Activated naive CD4-positive, alpha-beta T cell treated with anti-CD3 and anti-CD28 coated beads, Interleukin-2, amount 10 ng/mL, durations not matched to agents 7 days and 5 days (primary cell): ENCODE measurements at regions not wholly inside any gene's neighbourhood (a gene's known extent, or its start where the extent isn't known, plus 50 kb on each side); places are given as distances from the start of the nearest gene placed in this dataset.

ENCODE experiments used
- CTCF ChIA-PET: fragments of 350-600 bp; sonication (Branson Sonifier 250); formaldehyde crosslinking; loops from one replicate; lab custom pipeline; 2021; ENCODE audit warnings: antibody characterized with exemption; lab: Charles Lee
- DNase-seq: peaks from one replicate; pipeline ENCODE4 v3.0.0-alpha.2; 2020
- H3K27ac Mint-ChIP-seq: one replicate; pipeline ENCODE4 v1.8.0; 2021; ENCODE audit warnings: mild to moderate bottlenecking, moderate library complexity, mixed read lengths
- H3K27me3 Mint-ChIP-seq: one replicate; pipeline ENCODE4 v1.8.0; 2021; ENCODE audit warnings: mild to moderate bottlenecking, mixed read lengths
- H3K36me3 Mint-ChIP-seq: one replicate; pipeline ENCODE4 v1.8.0; 2021; ENCODE audit warnings: mixed read lengths
- H3K4me1 Mint-ChIP-seq: one replicate; pipeline ENCODE4 v1.8.0; 2021; ENCODE audit warnings: mixed read lengths
- H3K4me3 Mint-ChIP-seq: one replicate; pipeline ENCODE4 v1.8.0; 2021; ENCODE audit warnings: mild to moderate bottlenecking, moderate library complexity, mixed read lengths
- H3K9me3 Mint-ChIP-seq: one replicate; pipeline ENCODE4 v1.8.0; 2021; ENCODE audit warnings: mixed read lengths

DNA sequence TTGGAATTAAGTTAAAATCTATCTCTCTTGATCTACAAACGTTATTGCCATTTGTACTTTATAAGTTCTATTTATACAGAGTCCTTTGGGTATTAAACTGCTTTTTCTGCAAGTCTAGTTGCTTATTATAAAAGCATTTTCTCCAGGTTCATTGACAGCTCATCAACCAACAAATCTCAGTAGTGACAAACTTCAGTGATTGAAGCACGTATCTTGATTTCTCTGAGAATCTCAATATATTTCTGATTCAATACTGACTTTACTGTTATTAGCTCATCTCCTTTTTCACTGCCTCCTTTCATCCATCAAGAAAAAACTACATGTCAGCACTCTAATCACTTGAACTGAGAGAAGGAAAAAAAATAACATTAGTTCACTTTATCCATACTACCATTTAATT, 630.2 kb downstream of the ARAP2 start:
- no peak for DNase-seq
- Mint-ChIP-seq H3K27me3 (no peaks in the 10 kb centered on the region), H3K4me3 (no peak overlapping the region), H3K36me3 (no peaks in the 10 kb centered on the region), H3K27ac (no peak overlapping the region), H3K9me3 (peaks cover 2% of the 10 kb centered on the region), H3K4me1 (no peaks in the 10 kb centered on the region)
- CTCF ChIA-PET = no interaction called here

DNA sequence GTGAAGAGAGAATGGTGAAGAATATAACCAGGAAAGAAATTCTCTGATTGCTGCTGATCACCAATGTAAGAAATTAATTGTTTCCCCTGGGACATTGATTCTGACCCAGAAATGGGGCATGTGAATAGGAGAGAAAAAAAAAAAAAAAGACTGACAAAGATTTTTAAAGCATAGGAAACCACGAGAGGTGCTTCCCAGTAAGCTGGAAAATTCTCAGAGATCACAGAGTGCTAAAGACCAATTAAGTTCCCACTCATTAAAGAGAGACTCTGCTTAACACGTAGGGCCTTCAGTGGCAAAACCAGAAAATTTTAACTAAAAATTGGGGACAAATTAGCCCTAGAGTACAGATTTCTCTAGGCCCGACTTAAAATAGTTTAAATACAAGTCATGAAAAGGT, 604.4 kb downstream of the ARAP2 start:
- Mint-ChIP-seq H3K27me3 (no peaks in the 10 kb centered on the region), H3K4me3 (no peak overlapping the region), H3K4me1 (no peaks in the 10 kb centered on the region), H3K36me3 (no peaks in the 10 kb centered on the region), H3K27ac (no peak overlapping the region), H3K9me3 (peaks cover 6% of the 10 kb centered on the region)
- DNase-seq = no peak
- CTCF ChIA-PET = no interaction called here

- no peak for DNase-seq
- Mint-ChIP-seq H3K4me3 (no peak overlapping the region), H3K4me1 (no peaks in the 10 kb centered on the region), H3K27me3 (no peaks in the 10 kb centered on the region), H3K27ac (no peak overlapping the region), H3K9me3 (no peaks in the 10 kb centered on the region), H3K36me3 (no peaks in the 10 kb centered on the region)
- CTCF ChIA-PET = no interaction called here
Observed at GRCh38 chr4:35643661-35644060, 600.7 kb downstream of the ARAP2 start.

GRCh38 chr4:35644591-35644990, 599.7 kb downstream of the ARAP2 start:
- no peaks in the 10 kb centered on the region for H3K9me3 Mint-ChIP-seq
- H3K4me1 Mint-ChIP-seq = no peaks in the 10 kb centered on the region
- no peaks in the 10 kb centered on the region for H3K36me3 Mint-ChIP-seq
- H3K27me3 Mint-ChIP-seq = no peaks in the 10 kb centered on the region
- CTCF ChIA-PET = no interaction called here
- no peak overlapping the region for H3K27ac Mint-ChIP-seq
- H3K4me3 Mint-ChIP-seq = no peak overlapping the region
- DNase-seq = no peak

GRCh38 chr4:35649011-35649410, 595.3 kb downstream of the ARAP2 start:
- no peaks in the 10 kb centered on the region for H3K9me3 Mint-ChIP-seq
- CTCF ChIA-PET = no interaction called here
- no peak overlapping the region for H3K27ac Mint-ChIP-seq
- H3K4me3 Mint-ChIP-seq = no peak overlapping the region
- H3K27me3 Mint-ChIP-seq = no peaks in the 10 kb centered on the region
- H3K36me3 Mint-ChIP-seq = no peaks in the 10 kb centered on the region
- H3K4me1 Mint-ChIP-seq = no peaks in the 10 kb centered on the region
- no peak for DNase-seq

DNA sequence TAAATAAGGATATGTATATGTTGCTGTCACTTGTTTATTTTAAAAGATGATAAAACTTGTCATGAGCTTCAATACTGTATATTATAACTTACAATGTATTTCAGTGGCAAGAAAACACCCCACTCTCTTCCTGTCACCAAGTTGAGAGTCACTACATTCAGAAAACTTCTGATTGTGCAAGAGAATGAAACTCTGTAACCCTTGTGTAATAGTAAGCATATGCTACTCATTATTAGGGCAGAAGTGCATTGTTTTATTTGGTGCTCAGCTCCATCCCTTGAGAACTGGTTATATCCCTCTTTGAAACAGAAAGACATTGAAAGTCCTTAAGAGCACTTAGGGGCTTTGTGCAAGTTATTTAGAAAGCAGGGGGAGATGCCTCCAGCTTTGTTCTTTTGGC, 594.5 kb downstream of the ARAP2 start:
- no peak for DNase-seq
- Mint-ChIP-seq H3K36me3 (no peaks in the 10 kb centered on the region), H3K27me3 (no peaks in the 10 kb centered on the region), H3K27ac (no peak overlapping the region), H3K9me3 (no peaks in the 10 kb centered on the region), H3K4me3 (no peak overlapping the region), H3K4me1 (no peaks in the 10 kb centered on the region)
- CTCF ChIA-PET = no interaction called here

DNA sequence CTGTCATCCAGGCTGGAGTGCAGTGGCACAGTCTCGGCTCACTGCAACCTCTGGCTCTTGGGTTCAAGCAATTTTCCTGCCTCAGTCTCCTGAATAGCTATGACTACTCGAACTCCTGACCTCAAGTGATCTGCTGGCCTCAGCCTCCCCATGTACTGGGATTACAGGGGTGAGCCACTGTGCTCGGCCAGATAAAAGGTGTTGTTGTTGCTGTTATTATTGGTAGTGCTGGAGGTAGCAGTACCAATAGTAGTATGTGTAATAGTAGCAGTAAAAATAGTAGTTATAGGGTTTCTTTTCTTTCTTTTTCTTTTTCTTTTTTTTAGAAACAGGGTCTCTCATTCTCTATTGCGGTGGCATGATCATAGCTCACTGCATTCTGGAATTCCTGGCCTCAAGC, 592.1 kb downstream of the ARAP2 start:
- CTCF ChIA-PET = no interaction called here
- Mint-ChIP-seq H3K36me3 (no peaks in the 10 kb centered on the region), H3K4me3 (no peak overlapping the region), H3K27me3 (no peaks in the 10 kb centered on the region), H3K27ac (no peak overlapping the region), H3K9me3 (no peaks in the 10 kb centered on the region), H3K4me1 (no peaks in the 10 kb centered on the region)
- DNase-seq = no peak

- CTCF ChIA-PET = no interaction called here
- H3K9me3 Mint-ChIP-seq = no peaks in the 10 kb centered on the region
- H3K36me3 Mint-ChIP-seq = no peaks in the 10 kb centered on the region
- DNase-seq = no peak
- no peak overlapping the region for H3K27ac Mint-ChIP-seq
- no peaks in the 10 kb centered on the region for H3K4me1 Mint-ChIP-seq
- no peak overlapping the region for H3K4me3 Mint-ChIP-seq
- no peaks in the 10 kb centered on the region for H3K27me3 Mint-ChIP-seq
Observed at GRCh38 chr4:35653451-35653850, 590.9 kb downstream of the ARAP2 start.

DNA sequence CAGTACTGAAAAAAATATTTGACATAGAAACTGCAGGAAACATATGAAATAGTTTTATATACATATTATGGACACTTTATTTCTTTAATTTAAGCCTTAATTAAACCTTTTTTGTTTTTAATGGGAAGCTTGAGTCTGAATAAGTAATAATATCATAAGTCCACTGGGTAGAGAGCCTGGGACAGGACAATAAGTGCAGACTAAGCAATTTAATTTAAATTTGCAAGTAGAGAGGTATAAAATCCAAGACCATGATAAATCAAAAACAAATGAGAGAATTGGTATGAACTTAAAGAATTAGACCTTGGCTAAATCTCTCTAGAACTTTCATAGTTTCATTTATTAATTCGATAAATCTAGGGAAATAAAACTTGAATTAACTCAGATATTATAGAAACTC, 571.2 kb downstream of the ARAP2 start:
- Mint-ChIP-seq H3K27me3 (no peaks in the 10 kb centered on the region), H3K27ac (no peak overlapping the region), H3K4me1 (no peaks in the 10 kb centered on the region), H3K9me3 (no peaks in the 10 kb centered on the region), H3K4me3 (no peak overlapping the region), H3K36me3 (no peaks in the 10 kb centered on the region)
- CTCF ChIA-PET = no interaction called here
- DNase-seq = no peak

GRCh38 chr4:35684755-35685154, 559.6 kb downstream of the ARAP2 start:
- no peak for DNase-seq
- CTCF ChIA-PET = no interaction called here
- Mint-ChIP-seq H3K27me3 (no peaks in the 10 kb centered on the region), H3K4me3 (no peak overlapping the region), H3K9me3 (peaks cover 15% of the 10 kb centered on the region), H3K36me3 (no peaks in the 10 kb centered on the region), H3K27ac (no peak overlapping the region), H3K4me1 (no peaks in the 10 kb centered on the region)

DNA sequence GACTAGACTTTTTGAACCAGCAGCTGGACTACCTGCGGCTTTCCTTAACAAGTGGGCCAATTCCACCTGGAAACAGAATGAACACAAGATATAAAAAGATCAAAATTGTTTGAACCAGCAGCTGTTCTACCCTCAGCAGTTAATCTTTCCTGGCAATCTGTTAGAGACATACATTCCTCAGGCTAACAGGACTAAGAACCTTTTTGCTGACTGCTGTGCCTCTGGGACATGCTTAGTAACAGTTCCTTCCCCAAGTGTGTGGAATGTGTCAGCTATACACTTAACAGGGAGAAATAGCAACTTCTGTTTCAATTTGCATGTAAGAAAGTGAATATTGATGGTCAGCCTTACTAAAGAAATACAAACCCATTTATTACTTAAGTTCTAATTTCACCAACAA, 554.4 kb downstream of the ARAP2 start:
- CTCF ChIA-PET = no interaction called here
- H3K27ac Mint-ChIP-seq = no peak overlapping the region
- H3K4me1 Mint-ChIP-seq = no peaks in the 10 kb centered on the region
- H3K4me3 Mint-ChIP-seq = no peak overlapping the region
- no peaks in the 10 kb centered on the region for H3K36me3 Mint-ChIP-seq
- no peak for DNase-seq
- H3K9me3 Mint-ChIP-seq = no peaks in the 10 kb centered on the region
- H3K27me3 Mint-ChIP-seq = no peaks in the 10 kb centered on the region

GRCh38 chr4:35690271-35690670, 554.0 kb downstream of the ARAP2 start:
- DNase-seq = no peak
- H3K4me1 Mint-ChIP-seq = no peaks in the 10 kb centered on the region
- H3K27me3 Mint-ChIP-seq = no peaks in the 10 kb centered on the region
- CTCF ChIA-PET = no interaction called here
- no peaks in the 10 kb centered on the region for H3K36me3 Mint-ChIP-seq
- no peaks in the 10 kb centered on the region for H3K9me3 Mint-ChIP-seq
- no peak overlapping the region for H3K4me3 Mint-ChIP-seq
- no peak overlapping the region for H3K27ac Mint-ChIP-seq

DNA sequence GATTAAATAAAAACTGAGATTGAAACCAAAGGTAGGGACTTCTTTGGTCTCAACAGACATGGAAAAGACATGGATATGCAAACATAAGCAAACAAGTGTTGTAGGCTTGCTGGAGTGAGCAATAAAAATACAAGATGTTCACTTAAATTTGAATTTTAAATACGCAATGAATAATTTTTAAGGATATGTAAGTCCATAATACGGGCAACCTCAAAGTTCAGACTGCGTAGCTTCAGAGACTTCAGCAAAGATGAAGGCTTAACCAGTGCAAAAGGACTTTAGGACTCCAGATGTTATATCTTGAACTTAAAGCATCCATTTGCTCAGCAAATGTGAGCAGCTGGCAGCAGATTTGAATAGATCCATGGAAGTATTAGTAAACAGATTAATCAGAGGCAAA, 549.3 kb downstream of the ARAP2 start:
- H3K36me3 Mint-ChIP-seq = no peaks in the 10 kb centered on the region
- H3K27me3 Mint-ChIP-seq = no peaks in the 10 kb centered on the region
- CTCF ChIA-PET = interaction anchor here (0.6 kb wide), 1 partner anchor 1386 kb away, joined by 3 read pairs; no protein-coding TSS in a partner anchor
- no peak overlapping the region for H3K4me3 Mint-ChIP-seq
- H3K4me1 Mint-ChIP-seq = no peaks in the 10 kb centered on the region
- no peak overlapping the region for H3K27ac Mint-ChIP-seq
- peaks cover 2% of the 10 kb centered on the region for H3K9me3 Mint-ChIP-seq
- no peak for DNase-seq

DNA sequence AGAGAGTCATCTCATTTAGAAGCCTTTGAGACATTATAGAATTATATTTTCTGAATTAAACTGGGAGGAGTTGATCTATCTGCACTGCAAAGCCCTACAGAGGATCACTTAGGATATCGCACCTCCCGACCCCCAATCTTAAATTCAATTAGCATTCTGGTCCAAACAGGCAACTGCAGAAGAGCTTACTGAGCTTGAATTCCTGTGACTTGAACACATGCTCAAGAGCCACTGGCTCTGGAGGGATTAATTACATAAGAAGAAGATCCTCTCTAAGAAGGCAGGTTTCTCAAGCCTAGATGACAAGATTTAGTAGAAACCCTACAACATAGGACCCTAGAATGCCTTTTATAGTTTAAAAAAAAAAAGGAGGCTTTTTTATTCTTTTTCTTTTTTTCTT, 548.9 kb downstream of the ARAP2 start:
- Mint-ChIP-seq H3K9me3 (peaks cover 2% of the 10 kb centered on the region), H3K27me3 (no peaks in the 10 kb centered on the region)
- CTCF ChIA-PET = interaction anchor here (0.6 kb wide), 1 partner anchor 1385 kb away, joined by 3 read pairs; no protein-coding TSS in a partner anchor

GRCh38 chr4:35697210-35697736, 547.0 kb downstream of the ARAP2 start:
- H3K4me1 Mint-ChIP-seq = no peaks in the 10 kb centered on the region
- H3K27ac Mint-ChIP-seq = no peak overlapping the region
- no peaks in the 10 kb centered on the region for H3K27me3 Mint-ChIP-seq
- H3K4me3 Mint-ChIP-seq = no peak overlapping the region
- DNase-seq = no peak
- CTCF ChIA-PET = no interaction called here
- no peaks in the 10 kb centered on the region for H3K36me3 Mint-ChIP-seq
- H3K9me3 Mint-ChIP-seq = peaks cover 2% of the 10 kb centered on the region

More for the DNA sequence above, 548.9 kb downstream of the ARAP2 start:
- Mint-ChIP-seq H3K36me3 (no peaks in the 10 kb centered on the region), H3K27ac (no peak overlapping the region), H3K4me1 (no peaks in the 10 kb centered on the region), H3K4me3 (no peak overlapping the region)
- DNase-seq = no peak

- Mint-ChIP-seq H3K36me3 (no peaks in the 10 kb centered on the region), H3K4me1 (no peaks in the 10 kb centered on the region), H3K4me3 (no peak overlapping the region), H3K9me3 (peaks cover 2% of the 10 kb centered on the region), H3K27ac (no peak overlapping the region), H3K27me3 (no peaks in the 10 kb centered on the region)
- no peak for DNase-seq
- CTCF ChIA-PET = no interaction called here
Observed at GRCh38 chr4:35700663-35701062, 543.7 kb downstream of the ARAP2 start.
